ENCODE measurements at regions not wholly inside any gene's neighbourhood (a gene's known extent, or its start where the extent isn't known, plus 50 kb on each side); places are given as distances from the start of the nearest gene placed in this dataset.

GRCh38 chr5:105263515-105263914, 1700.9 kb upstream of the NUDT12 start:
- Mint-ChIP-seq H3K36me3 (no peaks in the 10 kb centered on the region), H3K27ac (no peak overlapping the region), H3K27me3 (no peaks in the 10 kb centered on the region), H3K4me1 (no peaks in the 10 kb centered on the region), H3K4me3 (no peak overlapping the region), H3K9me3 (peaks cover 10 to 44% (median 16%) of the 10 kb centered on the region in 3 donors)
- Histone ChIP-seq H3K27ac (ENCODE audit: low read length) (no peak overlapping the region), H3K9me3 (no peaks in the 10 kb centered on the region), H3K36me3 (ENCODE audit: control insufficient read depth in 2 of 2, extremely low read depth in 1 of 2, insufficient read depth in 1 of 2, low read length in 1 of 2) (no peaks in the 10 kb centered on the region), H3K4me1 (ENCODE audit: control insufficient read depth in 1 of 2, extremely low read depth in 1 of 2, insufficient read depth in 2 of 2, low read length in 2 of 2) (no peaks in the 10 kb centered on the region), H3K27me3 (replicated peaks in 1 of 2; ENCODE audit: control insufficient read depth in 2 of 2, extremely low read depth in 1 of 2, insufficient read depth in 2 of 2, low read length in 1 of 2) (no peaks in the 10 kb centered on the region), H3K4me3 (ENCODE audit: control insufficient read depth in 1 of 2, extremely low read depth in 1 of 2, low read length in 1 of 2) (no peak overlapping the region)
- CTCF ChIA-PET = no interaction called here
- POLR2A ChIA-PET = no interaction called here
- no CpG with 5 or more reads among the region's 1 CpG for WGBS (ENCODE audit: insufficient coverage)
- ATAC-seq (replicated peaks in 1 of 4) (no peak), DNase-seq (no peak)

GRCh38 chr5:105259581-105260217, 1697.1 kb upstream of the NUDT12 start:
- POLR2A ChIA-PET = no interaction called here
- H3K27me3 Mint-ChIP-seq = no peaks in the 10 kb centered on the region
- Histone ChIP-seq H3K4me1 (ENCODE audit: control insufficient read depth in 1 of 2, extremely low read depth in 1 of 2, insufficient read depth in 2 of 2, low read length in 2 of 2) (no peaks in the 10 kb centered on the region), H3K27me3 (replicated peaks in 1 of 2; ENCODE audit: control insufficient read depth in 2 of 2, extremely low read depth in 1 of 2, insufficient read depth in 2 of 2, low read length in 1 of 2) (no peaks in the 10 kb centered on the region), H3K4me3 (ENCODE audit: control insufficient read depth in 1 of 2, extremely low read depth in 1 of 2, low read length in 1 of 2) (no peak overlapping the region), H3K27ac (ENCODE audit: low read length) (no peak overlapping the region), H3K36me3 (ENCODE audit: control insufficient read depth in 2 of 2, extremely low read depth in 1 of 2, insufficient read depth in 1 of 2, low read length in 1 of 2) (no peaks in the 10 kb centered on the region), H3K9me3 (no peaks in the 10 kb centered on the region)
- peaks cover 11 to 40% (median 17%) of the 10 kb centered on the region in 3 donors for H3K9me3 Mint-ChIP-seq
- no peak overlapping the region for H3K27ac Mint-ChIP-seq
- H3K4me3 Mint-ChIP-seq = no peak overlapping the region
- no peaks in the 10 kb centered on the region for H3K36me3 Mint-ChIP-seq
- CTCF ChIA-PET = no interaction called here
- WGBS (ENCODE audit: insufficient coverage) = 82% methylated on average over 4 of the region's 5 CpGs
- no peak for DNase-seq
- no peak for ATAC-seq (replicated peaks in 1 of 4)
- no peaks in the 10 kb centered on the region for H3K4me1 Mint-ChIP-seq

GRCh38 chr5:105238561-105238960, 1676.0 kb upstream of the NUDT12 start:
- no peaks in the 10 kb centered on the region for H3K4me1 Mint-ChIP-seq
- H3K27ac Mint-ChIP-seq = no peak overlapping the region
- Histone ChIP-seq H3K27me3 (replicated peaks in 1 of 2; ENCODE audit: control insufficient read depth in 2 of 2, extremely low read depth in 1 of 2, insufficient read depth in 2 of 2, low read length in 1 of 2) (no peaks in the 10 kb centered on the region), H3K27ac (ENCODE audit: low read length) (no peak overlapping the region), H3K36me3 (ENCODE audit: control insufficient read depth in 2 of 2, extremely low read depth in 1 of 2, insufficient read depth in 1 of 2, low read length in 1 of 2) (no peaks in the 10 kb centered on the region), H3K4me1 (ENCODE audit: control insufficient read depth in 1 of 2, extremely low read depth in 1 of 2, insufficient read depth in 2 of 2, low read length in 2 of 2) (no peaks in the 10 kb centered on the region), H3K4me3 (ENCODE audit: control insufficient read depth in 1 of 2, extremely low read depth in 1 of 2, low read length in 1 of 2) (no peak overlapping the region), H3K9me3 (no peaks in the 10 kb centered on the region)
- POLR2A ChIA-PET = no interaction called here
- CTCF ChIA-PET = no interaction called here
- WGBS (ENCODE audit: insufficient coverage) = 86% methylated on average over 1 of the region's 3 CpGs
- ATAC-seq (replicated peaks in 1 of 4) (no peak), DNase-seq (no peak)
- H3K36me3 Mint-ChIP-seq = no peaks in the 10 kb centered on the region
- no peaks in the 10 kb centered on the region for H3K27me3 Mint-ChIP-seq
- peaks cover 5 to 10% (median 5%) of the 10 kb centered on the region in 3 donors for H3K9me3 Mint-ChIP-seq
- H3K4me3 Mint-ChIP-seq = no peak overlapping the region

GRCh38 chr5:105230516-105231157, 1668.0 kb upstream of the NUDT12 start:
- no peaks in the 10 kb centered on the region for H3K36me3 Mint-ChIP-seq
- H3K27ac Mint-ChIP-seq = no peak overlapping the region
- no peaks in the 10 kb centered on the region for H3K27me3 Mint-ChIP-seq

GRCh38 chr5:105218018-105218417, 1655.4 kb upstream of the NUDT12 start:
- H3K9me3 ChIP-seq = no peaks in the 10 kb centered on the region
- H3K36me3 Mint-ChIP-seq = no peaks in the 10 kb centered on the region
- no peaks in the 10 kb centered on the region for H3K36me3 ChIP-seq (ENCODE audit: control insufficient read depth in 2 of 2, extremely low read depth in 1 of 2, insufficient read depth in 1 of 2, low read length in 1 of 2)
- ATAC-seq (replicated peaks in 1 of 4) = no peak
- CTCF ChIA-PET = no interaction called here
- H3K4me3 ChIP-seq (ENCODE audit: control insufficient read depth in 1 of 2, extremely low read depth in 1 of 2, low read length in 1 of 2) = no peak overlapping the region
- H3K27me3 ChIP-seq (replicated peaks in 1 of 2; ENCODE audit: control insufficient read depth in 2 of 2, extremely low read depth in 1 of 2, insufficient read depth in 2 of 2, low read length in 1 of 2) = no peaks in the 10 kb centered on the region
- no peak overlapping the region for H3K4me3 Mint-ChIP-seq
- H3K27ac ChIP-seq (ENCODE audit: low read length) = no peak overlapping the region
- H3K4me1 ChIP-seq (ENCODE audit: control insufficient read depth in 1 of 2, extremely low read depth in 1 of 2, insufficient read depth in 2 of 2, low read length in 2 of 2) = no peaks in the 10 kb centered on the region
- no peaks in the 10 kb centered on the region for H3K4me1 Mint-ChIP-seq
- no peaks in the 10 kb centered on the region for H3K27me3 Mint-ChIP-seq
- DNase-seq = no peak
- H3K9me3 Mint-ChIP-seq = peaks cover 3 to 29% (median 6%) of the 10 kb centered on the region in 3 donors
- 17% methylated on average over 1 of the region's 1 CpG for WGBS (ENCODE audit: insufficient coverage)
- POLR2A ChIA-PET = no interaction called here
- H3K27ac Mint-ChIP-seq = no peak overlapping the region

More at GRCh38 chr5:105230516-105231157, 1668.0 kb upstream of the NUDT12 start:
- DNase-seq = no peak
- Histone ChIP-seq H3K27ac (ENCODE audit: low read length) (no peak overlapping the region), H3K4me3 (ENCODE audit: control insufficient read depth in 1 of 2, extremely low read depth in 1 of 2, low read length in 1 of 2) (no peak overlapping the region), H3K4me1 (ENCODE audit: control insufficient read depth in 1 of 2, extremely low read depth in 1 of 2, insufficient read depth in 2 of 2, low read length in 2 of 2) (no peaks in the 10 kb centered on the region), H3K36me3 (ENCODE audit: control insufficient read depth in 2 of 2, extremely low read depth in 1 of 2, insufficient read depth in 1 of 2, low read length in 1 of 2) (no peaks in the 10 kb centered on the region), H3K27me3 (replicated peaks in 1 of 2; ENCODE audit: control insufficient read depth in 2 of 2, extremely low read depth in 1 of 2, insufficient read depth in 2 of 2, low read length in 1 of 2) (no peaks in the 10 kb centered on the region), H3K9me3 (no peaks in the 10 kb centered on the region)
- Mint-ChIP-seq H3K4me1 (no peaks in the 10 kb centered on the region), H3K9me3 (peaks cover 0 to 13% (median 3%) of the 10 kb centered on the region in 3 donors), H3K4me3 (no peak overlapping the region)
- no peak for ATAC-seq (replicated peaks in 1 of 4)
- 100% methylated on average over 1 of the region's 4 CpGs for WGBS (ENCODE audit: insufficient coverage)
- ChIA-PET CTCF (no interaction called here), POLR2A (no interaction called here)

GRCh38 chr5:105213078-105213477, 1650.5 kb upstream of the NUDT12 start:
- Mint-ChIP-seq H3K4me1 (no peaks in the 10 kb centered on the region), H3K27me3 (no peaks in the 10 kb centered on the region), H3K36me3 (no peaks in the 10 kb centered on the region), H3K4me3 (no peak overlapping the region), H3K27ac (no peak overlapping the region), H3K9me3 (peaks cover 3 to 27% (median 9%) of the 10 kb centered on the region in 3 donors)
- Histone ChIP-seq H3K4me1 (ENCODE audit: control insufficient read depth in 1 of 2, extremely low read depth in 1 of 2, insufficient read depth in 2 of 2, low read length in 2 of 2) (no peaks in the 10 kb centered on the region), H3K4me3 (ENCODE audit: control insufficient read depth in 1 of 2, extremely low read depth in 1 of 2, low read length in 1 of 2) (no peak overlapping the region), H3K36me3 (ENCODE audit: control insufficient read depth in 2 of 2, extremely low read depth in 1 of 2, insufficient read depth in 1 of 2, low read length in 1 of 2) (no peaks in the 10 kb centered on the region), H3K27me3 (replicated peaks in 1 of 2; ENCODE audit: control insufficient read depth in 2 of 2, extremely low read depth in 1 of 2, insufficient read depth in 2 of 2, low read length in 1 of 2) (no peaks in the 10 kb centered on the region), H3K9me3 (no peaks in the 10 kb centered on the region), H3K27ac (ENCODE audit: low read length) (no peak overlapping the region)
- CTCF ChIA-PET = no interaction called here
- DNase-seq = no peak
- POLR2A ChIA-PET = no interaction called here
- ATAC-seq (replicated peaks in 1 of 4) = no peak

Measured in T-cell (primary cell).